Suprapubic skin (tissue), 4 donors: ENCODE measurements at regions not wholly inside any gene's neighbourhood (a gene's known extent, or its start where the extent isn't known, plus 50 kb on each side); places are given as distances from the start of the nearest gene placed in this dataset.
"Not testable (repeated sequence)": the region's sequence is repeated elsewhere in the genome, so short reads cannot be mapped to it uniquely, and the experiment has no call there.

Experiments
- DNase-seq, 2 donors: peaks; one replicate each; pipeline ENCODE4 v3.0.0-alpha.2; 2019; ENCODE audit warnings: low spot score in 2 of 2
- H3K27ac ChIP-seq: fragments of 200-600 bp; sonication (generic); one replicate; pipeline ENCODE4 v1.5.1; 2019
- H3K27me3 ChIP-seq: fragments of 200-600 bp; sonication (generic); one replicate; pipeline ENCODE4 v1.5.1; 2019
- H3K36me3 ChIP-seq: fragments of 200-600 bp; sonication (generic); one replicate; pipeline ENCODE4 v1.5.1; 2019
- H3K4me1 ChIP-seq: fragments of 200-600 bp; sonication (generic); one replicate; pipeline ENCODE4 v1.5.1; 2019
- H3K4me3 ChIP-seq: fragments of 200-600 bp; sonication (generic); one replicate; pipeline ENCODE4 v1.5.1; 2019; ENCODE audit warnings: mild to moderate bottlenecking
- H3K9me3 ChIP-seq: fragments of 200-600 bp; sonication (generic); one replicate; pipeline ENCODE4 v1.5.1; 2019
- CTCF ChIP-seq, 2 donors: fragments of 200-600 bp in 1 of 2; fragments of 450-650 bp in 1 of 2; sonication (generic) in 1 of 2; IDR thresholded peaks; one replicate each; pipeline ENCODE4 v1.5.1; 2016 to 2019; ENCODE audit warnings: antibody characterized with exemption in 2 of 2, mild to moderate bottlenecking in 1 of 2, moderate library complexity in 1 of 2
- EP300 ChIP-seq: sonication (generic); formaldehyde crosslinking; IDR thresholded peaks from one replicate; pipeline ENCODE4 v1.6.1; 2017; ENCODE audit warnings: antibody characterized with exemption
- POLR2A ChIP-seq, 2 donors: fragments of 450-650 bp; IDR thresholded peaks; one replicate each; pipeline ENCODE4 v1.6.1; 2017; ENCODE audit warnings: antibody characterized with exemption in 2 of 2, mild to moderate bottlenecking in 2 of 2, moderate library complexity in 2 of 2
- POLR2AphosphoS5 ChIP-seq, 3 donors: sonication (generic); formaldehyde crosslinking; IDR thresholded peaks; one replicate each; pipeline ENCODE4 v1.6.1; 2017; ENCODE audit warnings: antibody characterized with exemption in 3 of 3
- WGBS: methylation state at CpG from one replicate; pipeline ENCODE4 v1.1.5; 2018; 5-methylcytosine and 5-hydroxymethylcytosine counted together

DNA sequence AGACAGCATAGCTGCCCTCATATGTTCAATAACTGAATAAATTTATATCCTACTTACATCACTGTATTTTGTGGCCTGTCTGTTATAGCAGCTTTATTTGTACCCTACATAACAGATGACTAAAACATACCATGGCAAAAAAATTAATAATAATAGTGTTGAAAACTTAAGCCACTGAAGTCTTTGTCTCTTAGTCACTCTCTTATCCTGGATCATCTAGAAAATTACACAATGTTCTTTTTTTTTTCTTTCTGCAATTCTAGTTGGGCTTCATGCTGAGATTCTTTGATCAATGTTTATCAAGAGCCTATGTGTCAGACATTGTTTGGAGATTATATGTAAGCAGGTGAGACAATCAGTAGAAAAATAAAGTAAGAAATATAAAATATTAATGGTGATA, 519.3 kb upstream of the ARPP21 start:
- no peak overlapping the region for H3K27ac ChIP-seq
- no peaks in the 10 kb centered on the region for H3K4me1 ChIP-seq
- H3K36me3 ChIP-seq: no peaks in the 10 kb centered on the region
- H3K4me3 ChIP-seq: no peak overlapping the region
- DNase-seq: no peak
- no peaks in the 10 kb centered on the region for H3K9me3 ChIP-seq
- TF ChIP-seq CTCF (IDR thresholded peaks at IDR 0.05) (no peak), EP300 (no peak), POLR2A (IDR thresholded peaks at IDR 0.05) (no peak), POLR2AphosphoS5 (IDR thresholded peaks at IDR 0.05) (no peak)
- H3K27me3 ChIP-seq: no peaks in the 10 kb centered on the region

DNA sequence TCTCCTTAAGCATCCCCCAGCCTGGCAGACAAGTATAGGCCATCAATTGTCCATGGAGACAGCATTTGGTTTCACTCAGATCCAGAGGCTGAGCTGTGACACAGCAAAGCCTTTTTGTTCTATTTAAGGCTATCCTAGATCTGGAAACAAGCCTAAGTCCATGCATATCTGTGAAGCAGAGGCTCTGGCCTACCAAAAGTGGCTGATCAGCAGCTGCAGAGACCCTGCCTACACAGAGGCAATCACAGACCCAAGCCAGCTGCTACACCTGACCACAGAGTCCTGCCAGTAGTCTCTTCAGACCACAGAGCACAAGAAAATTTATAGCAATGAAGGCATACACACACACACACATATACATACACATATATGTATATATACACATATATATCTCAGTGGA, 501.7 kb upstream of the ARPP21 start:
- Histone ChIP-seq H3K27ac (no peak overlapping the region), H3K27me3 (no peaks in the 10 kb centered on the region), H3K4me1 (no peaks in the 10 kb centered on the region), H3K36me3 (no peaks in the 10 kb centered on the region), H3K4me3 (no peak overlapping the region), H3K9me3 (peaks cover 10% of the 10 kb centered on the region)
- TF ChIP-seq CTCF (IDR thresholded peaks at IDR 0.05) (no peak), EP300 (no peak), POLR2A (IDR thresholded peaks at IDR 0.05) (no peak), POLR2AphosphoS5 (IDR thresholded peaks at IDR 0.05) (no peak)
- no peak for DNase-seq

DNA sequence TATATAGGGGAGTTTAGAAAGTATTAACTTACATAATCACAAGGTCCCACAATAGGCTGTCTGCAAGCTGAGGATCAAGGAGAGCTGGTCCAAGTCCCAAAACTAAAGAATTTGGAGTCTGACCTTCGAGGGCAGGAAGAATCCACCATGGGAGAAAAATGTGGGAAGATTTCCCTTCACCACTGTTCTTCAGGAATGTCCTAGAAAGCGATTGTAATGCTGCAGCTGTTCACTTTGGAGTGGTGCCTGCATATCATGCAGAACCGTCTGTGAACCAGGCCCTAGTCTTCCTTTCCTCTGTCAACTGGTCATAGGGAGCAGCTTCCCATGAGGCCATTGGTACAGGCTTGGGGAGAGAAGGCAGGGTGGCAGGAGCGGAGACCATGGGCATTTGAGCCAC, 497.9 kb upstream of the ARPP21 start:
- no peaks in the 10 kb centered on the region for H3K4me1 ChIP-seq
- 62% methylated on average over 4 of the region's 4 CpGs for WGBS

DNA sequence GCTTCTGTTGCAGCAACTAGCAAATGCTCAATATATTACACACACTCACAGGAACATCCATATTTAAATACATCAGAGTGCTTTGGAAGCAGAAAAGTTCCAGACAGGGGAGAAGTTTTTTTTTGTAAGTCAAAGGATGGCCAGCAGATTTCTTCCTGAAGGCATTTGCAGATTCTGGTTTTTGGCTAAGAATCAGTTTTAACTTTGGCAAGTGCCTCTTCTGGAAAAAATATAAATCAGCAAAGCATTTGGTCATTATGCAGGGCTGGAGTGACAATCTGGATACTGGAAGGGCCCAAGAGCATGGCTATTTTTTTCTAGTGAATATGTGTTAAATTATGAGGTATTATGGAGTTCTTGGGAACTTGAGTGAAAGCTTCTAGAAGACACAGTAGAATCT, 495.3 kb upstream of the ARPP21 start:
- DNase-seq: no peak
- Histone ChIP-seq H3K27me3 (no peaks in the 10 kb centered on the region), H3K9me3 (peaks cover 10% of the 10 kb centered on the region), H3K36me3 (no peaks in the 10 kb centered on the region), H3K4me1 (no peaks in the 10 kb centered on the region), H3K27ac (no peak overlapping the region), H3K4me3 (no peak overlapping the region)
- TF ChIP-seq POLR2A (IDR thresholded peaks at IDR 0.05): no peak
- TF ChIP-seq CTCF (IDR thresholded peaks at IDR 0.05): no peak

More for the DNA sequence above, 497.9 kb upstream of the ARPP21 start:
- Histone ChIP-seq H3K9me3 (peaks cover 10% of the 10 kb centered on the region), H3K27ac (no peak overlapping the region), H3K4me3 (no peak overlapping the region), H3K27me3 (no peaks in the 10 kb centered on the region), H3K36me3 (no peaks in the 10 kb centered on the region)
- TF ChIP-seq POLR2AphosphoS5 (IDR thresholded peaks at IDR 0.05): no peak
- no peak for TF ChIP-seq EP300
- no peak for TF ChIP-seq CTCF (IDR thresholded peaks at IDR 0.05)
- no peak for TF ChIP-seq POLR2A (IDR thresholded peaks at IDR 0.05)
- no peak for DNase-seq

GRCh38 chr3:35146256-35147035, 492.9 kb upstream of the ARPP21 start:
- H3K4me1 ChIP-seq, H3K36me3 ChIP-seq, H3K27me3 ChIP-seq, H3K9me3 ChIP-seq, H3K27ac ChIP-seq, DNase-seq, H3K4me3 ChIP-seq: not testable (repeated sequence)
- WGBS: 65% methylated on average over 10 of the region's 10 CpGs
